NCI-H748 treated with DMSO at 0.1 percent for 48 hours (cell line): ENCODE measurements at regions not wholly inside any gene's neighbourhood (a gene's known extent, or its start where the extent isn't known, plus 50 kb on each side); places are given as distances from the start of the nearest gene placed in this dataset.
"Not testable (repeated sequence)": the region's sequence is repeated elsewhere in the genome, so short reads cannot be mapped to it uniquely, and the experiment has no call there.

Source experiments
- DNase-seq: peaks from one replicate; lab custom pipeline; 2025; lab: John Stamatoyannopoulos, UW

DNA sequence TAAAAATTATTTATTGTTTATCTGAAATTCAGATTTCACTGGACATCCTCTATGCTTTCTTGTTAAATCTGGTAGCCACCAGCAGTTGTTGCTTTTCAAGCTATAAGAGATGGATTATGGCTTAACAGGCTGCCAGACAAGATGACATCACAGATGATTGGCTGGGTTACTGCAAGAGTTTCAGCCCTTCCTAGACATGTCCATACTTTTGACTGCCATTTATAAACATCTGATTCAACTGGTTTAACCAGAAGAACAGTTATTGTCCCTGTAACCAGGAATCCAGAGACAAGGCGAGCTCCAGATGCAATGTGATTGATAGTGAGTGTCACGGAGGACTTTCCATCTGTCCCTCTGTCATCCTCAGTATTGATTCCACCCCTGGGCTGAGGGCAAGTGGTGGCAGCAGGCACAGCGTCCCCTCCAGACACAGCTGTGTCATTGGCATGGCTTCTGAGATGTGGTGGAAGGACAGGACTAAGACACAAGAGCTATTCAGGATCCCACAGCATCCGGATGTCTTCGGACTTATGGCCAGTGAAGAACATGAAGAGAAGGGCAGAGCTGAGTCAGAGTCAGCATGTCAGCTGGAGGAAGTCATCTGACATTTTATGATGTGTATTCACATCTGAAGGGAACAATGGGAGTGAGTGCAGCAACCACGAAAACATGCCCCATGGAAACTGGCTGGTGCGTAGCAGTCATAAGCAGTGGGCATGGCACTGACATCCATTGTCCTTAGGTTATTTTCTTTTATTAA, 284.5 kb upstream of the CDYL start:
- no peak for DNase-seq

GRCh38 chr6:4489538-4489937, 286.7 kb upstream of the CDYL start:
- DNase-seq = no peak

GRCh38 chr6:4488389-4488788, 287.8 kb upstream of the CDYL start:
- no peak for DNase-seq

DNA sequence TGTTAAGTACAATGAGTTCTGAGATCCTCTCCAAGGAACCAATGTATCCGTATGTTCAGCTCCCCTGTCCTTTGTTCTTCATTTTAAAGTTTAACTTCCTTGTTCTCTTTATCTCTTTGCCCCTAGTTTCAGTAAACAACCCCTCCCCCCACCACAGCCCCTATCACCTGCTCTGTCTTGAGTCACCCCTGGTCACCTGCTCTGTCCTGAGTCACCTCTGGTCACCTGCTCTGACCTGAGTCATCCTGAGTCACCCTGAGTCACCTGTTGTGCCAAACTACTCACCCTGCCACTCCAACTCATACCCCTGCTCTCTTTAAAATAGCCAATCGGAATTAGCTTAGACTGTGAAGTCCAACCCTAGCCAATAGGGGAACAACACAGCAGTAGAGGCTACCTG, 288.7 kb upstream of the CDYL start:
- no peak for DNase-seq

DNA sequence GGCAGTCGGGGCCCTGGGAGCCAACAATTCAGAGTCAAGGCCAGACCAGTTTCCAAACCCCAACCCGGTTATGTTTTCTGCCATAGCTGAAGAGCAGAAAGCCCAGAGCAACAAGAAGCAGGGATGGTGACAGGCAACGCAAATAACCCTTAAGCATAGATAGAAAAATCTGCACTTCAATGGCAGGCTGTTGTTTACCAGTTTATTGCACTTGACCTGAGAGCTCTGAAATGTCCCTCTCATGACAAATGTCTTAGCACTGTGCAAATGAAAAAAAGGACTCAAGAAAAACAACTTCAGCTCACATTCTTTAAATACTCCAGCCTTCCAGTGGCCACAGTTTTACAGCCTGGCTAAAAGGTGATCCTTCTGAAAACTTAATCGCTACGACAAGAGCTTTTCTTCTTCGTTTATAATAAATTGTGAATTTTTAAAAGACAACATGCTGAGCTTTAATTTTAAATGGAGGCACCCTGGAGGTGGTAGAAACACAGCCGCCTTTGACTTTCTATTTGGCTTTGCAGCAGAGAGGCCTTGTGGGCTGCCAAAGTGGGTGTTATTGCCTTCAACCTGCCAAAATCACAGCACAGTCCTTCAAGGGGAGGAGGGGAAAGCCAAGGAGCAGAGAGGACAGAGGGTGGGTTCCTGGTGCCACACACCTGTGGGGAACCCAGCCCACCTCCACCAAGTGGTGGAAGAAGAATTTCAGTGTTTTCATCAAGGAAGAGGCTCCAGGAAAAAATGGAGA, 289.5 kb upstream of the CDYL start:
- DNase-seq = no peak

- no peak for DNase-seq
Measured at GRCh38 chr6:4485735-4486134, 290.5 kb upstream of the CDYL start.

DNA sequence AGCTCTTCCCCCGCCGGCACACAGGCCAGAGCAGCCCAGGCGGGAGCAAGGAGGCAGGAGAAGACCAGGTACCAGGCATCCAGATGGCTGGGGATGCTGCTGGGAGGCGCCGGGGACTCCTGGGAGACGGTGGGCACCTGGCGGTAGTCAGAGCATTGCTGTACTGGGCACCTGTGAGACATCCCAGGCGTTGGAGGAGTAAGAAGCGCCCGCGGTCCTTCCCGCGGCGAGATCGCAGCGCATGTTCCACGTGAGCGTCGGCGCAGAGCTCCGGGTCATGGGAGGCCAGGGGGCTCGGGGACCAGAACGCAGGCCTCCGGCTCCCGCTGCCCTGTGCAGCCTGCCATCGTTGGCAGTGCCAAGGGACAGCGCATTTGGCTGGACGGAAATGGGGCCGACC, 293.7 kb upstream of the CDYL start:
- no peak for DNase-seq

- no peak for DNase-seq
Measured at GRCh38 chr6:4480788-4481735, 295.1 kb upstream of the CDYL start.

DNA sequence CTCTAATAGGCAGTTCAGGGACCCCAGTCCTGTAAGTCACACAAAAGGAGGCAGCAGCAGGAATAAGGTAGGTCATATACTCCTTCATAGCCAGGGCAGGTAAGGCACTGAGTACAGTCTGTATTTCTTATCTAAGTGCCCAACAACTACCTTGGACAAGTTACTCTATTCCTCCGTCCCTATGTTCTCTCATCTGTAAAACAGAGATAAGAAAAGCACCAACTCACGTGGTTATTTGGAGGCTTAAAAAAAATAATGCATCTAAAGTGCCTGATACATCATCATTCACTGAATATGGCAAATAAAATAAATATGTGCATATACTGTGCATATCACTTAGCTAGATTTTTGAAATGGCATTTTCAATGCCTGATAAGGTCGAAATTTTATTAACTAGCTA, 298.1 kb upstream of the CDYL start:
- no peak for DNase-seq

GRCh38 chr6:4474810-4475209, 301.4 kb upstream of the CDYL start:
- no peak for DNase-seq

GRCh38 chr6:4472969-4473642, 303.1 kb upstream of the CDYL start:
- DNase-seq = no peak

DNA sequence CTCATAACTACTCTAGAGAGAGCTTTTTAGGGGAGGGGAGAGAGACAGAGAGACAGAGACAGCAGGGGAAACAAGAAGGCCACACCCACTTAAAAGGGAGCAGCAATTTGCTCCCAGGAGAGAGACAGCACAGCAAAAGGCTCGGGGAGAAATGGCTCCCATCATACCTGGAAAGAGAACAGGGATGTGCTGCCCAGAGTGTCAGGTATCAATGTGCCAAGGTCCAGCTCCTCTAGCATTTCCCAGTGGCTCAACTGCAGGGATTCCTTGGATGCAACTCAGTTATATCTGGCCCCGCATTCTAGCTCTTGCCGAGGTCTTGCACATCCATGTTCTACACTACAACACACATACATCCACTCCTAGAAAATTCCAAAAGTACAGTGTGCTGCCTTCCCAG, 304.0 kb upstream of the CDYL start:
- DNase-seq = no peak

GRCh38 chr6:4471515-4471914, 304.7 kb upstream of the CDYL start:
- not testable (repeated sequence) for DNase-seq

- no peak for DNase-seq
Measured at GRCh38 chr6:4470698-4471210, 305.4 kb upstream of the CDYL start.

DNA sequence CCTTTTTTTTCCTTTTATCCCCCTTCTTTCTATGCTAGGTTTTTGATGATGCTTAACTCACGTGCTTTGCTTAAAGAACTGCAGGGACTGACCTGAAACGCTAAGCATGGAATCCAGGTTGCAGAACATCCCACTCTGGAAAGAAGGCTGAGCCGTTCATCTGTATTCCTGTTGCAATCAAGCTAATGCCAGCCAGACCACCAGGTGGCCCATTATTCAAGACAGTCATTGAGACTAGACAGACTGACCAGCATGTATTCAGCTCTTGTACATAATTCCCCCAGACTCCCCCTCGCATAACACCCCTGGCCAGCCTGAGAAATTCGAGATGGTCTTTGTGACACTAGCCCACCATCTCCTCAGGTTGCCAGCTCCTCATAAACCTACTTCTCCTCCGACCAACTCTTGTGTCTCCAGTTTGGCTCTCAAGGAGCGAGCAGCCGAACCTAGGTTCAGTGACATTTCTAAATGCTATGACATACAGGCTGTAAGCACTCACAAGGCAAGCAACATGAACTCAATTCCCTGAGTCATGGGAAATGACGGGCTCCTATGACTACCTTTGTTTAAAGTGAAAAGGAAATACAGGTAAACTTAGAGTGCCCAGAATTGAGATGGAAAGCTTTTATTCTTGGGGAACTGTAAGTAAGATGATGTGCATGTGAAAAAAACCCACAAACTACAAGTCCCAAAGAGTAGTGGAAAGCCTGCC, 309.3 kb upstream of the CDYL start:
- DNase-seq = no peak

DNA sequence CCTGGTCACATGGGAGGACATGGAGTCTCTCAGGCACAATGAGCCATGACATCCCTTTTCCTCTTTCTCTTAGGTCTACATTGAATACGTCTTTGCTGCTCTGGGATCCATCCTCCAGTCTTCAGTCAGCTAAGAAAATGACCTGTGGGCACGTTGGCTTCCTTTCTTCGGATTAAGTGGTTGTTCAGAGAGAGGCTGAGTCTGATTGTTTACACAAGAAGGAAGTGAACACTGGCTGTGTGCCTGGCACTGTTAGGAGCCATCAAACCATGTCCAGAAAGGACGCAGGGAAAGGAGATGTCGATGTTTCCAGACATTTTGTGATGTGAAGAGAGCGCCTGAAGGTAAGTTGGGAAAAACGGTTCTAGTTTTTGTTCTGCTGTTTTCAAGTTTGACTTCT, 309.9 kb upstream of the CDYL start:
- no peak for DNase-seq

GRCh38 chr6:4464638-4465037, 311.6 kb upstream of the CDYL start:
- DNase-seq = no peak

DNA sequence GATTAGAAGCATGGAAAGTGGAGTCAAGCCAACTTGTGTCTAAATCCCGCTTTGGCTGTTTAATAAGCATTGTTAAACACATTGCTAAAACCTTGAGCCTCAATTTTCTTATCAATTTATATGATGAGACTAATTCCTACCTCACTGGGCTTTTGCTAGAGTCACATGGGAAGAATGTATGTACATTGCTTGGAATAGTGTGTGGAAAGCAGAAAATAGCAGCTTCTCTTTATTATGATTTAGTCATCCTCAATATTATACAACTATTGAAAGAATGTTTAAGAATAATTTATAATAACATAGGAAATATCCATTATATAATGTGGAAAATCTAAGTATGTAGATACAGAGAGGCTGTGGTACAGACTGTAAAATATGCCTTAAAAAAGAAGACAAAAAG, 313.0 kb upstream of the CDYL start:
- DNase-seq = no peak

DNA sequence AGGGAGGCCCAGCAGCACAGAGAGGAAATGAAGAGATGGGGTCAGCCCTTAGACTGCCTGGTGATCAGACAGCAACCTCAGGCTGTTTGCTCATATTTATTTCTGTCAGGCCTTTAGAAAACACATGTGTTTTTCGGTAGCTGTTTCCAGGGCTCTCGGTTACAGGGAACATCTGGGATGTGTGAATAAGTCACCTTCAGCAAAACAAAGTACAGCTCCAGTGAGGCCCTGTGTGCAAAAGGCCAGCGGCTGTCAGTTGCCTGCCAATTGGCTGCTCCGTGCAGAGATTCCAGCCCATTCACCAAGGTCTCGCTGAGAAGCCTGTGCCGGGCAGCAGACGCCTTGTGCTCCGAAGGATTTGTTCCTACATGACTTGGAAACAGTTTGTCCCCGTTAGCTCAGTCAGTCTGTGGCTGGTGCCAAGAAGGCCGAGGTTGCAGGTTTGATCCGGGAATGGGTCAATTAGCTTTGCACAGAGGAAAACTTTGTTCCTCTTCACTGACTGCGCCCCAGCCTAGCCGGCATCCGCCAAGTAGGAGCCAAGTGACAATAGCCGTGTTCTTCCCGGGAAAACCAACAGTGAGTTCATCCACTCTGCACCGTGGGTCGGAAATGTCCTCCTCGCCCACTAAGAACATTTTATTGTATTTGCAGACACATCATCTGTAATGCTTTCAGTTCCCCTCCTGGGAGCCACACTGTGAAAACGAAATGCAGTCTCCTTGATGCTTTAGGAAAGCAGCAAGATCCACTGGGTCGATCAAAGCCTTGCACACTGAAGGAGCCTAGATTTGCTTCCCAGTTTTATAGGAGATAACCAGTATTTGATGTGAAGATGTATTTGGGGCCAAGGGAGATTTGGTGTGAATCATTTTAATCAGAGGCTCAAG, 315.4 kb upstream of the CDYL start:
- DNase-seq = no peak

DNA sequence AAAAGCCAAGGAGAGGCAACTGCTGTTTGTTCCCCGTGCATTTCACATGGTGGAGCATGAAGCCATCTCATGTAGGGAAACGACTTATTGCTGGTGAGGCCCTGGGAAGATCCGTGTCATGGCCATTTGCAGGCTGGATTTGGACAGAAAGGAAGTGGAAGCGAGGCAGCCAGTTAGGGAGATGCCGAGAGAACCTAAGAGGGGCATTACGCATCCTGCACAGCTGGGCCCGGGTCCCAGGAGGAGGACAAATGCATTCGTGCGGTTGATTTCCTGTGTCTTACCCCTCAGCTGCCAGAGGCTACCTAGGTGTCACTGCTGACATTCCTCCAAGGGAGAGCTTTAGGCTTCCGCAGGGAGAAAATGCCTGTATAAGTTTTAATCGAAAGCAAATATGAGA, 316.2 kb upstream of the CDYL start:
- DNase-seq = no peak
